ENCODE measurements at regions not wholly inside any gene's neighbourhood (a gene's known extent, or its start where the extent isn't known, plus 50 kb on each side); places are given as distances from the start of the nearest gene placed in this dataset.

DNA sequence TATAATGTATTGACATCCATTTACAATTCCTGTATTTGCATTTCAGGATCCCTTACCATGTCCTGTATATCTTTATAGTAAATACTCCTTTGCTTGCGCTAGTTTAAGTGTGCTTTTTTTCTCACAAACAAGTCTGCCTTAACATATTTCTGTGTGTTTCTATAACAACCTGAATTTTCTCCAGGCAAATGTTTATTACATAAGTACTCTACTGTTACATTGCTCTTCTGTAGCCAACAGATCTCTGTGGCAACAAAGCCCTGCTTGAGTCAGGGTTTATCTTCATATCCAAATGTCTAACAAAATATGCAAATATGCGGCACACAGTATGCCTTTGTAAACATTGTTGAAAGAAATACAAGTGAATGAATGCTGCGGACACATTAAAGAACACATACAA lies 625.5 kb downstream of the TLL1 start:
- no peak for DNase-seq

DNA sequence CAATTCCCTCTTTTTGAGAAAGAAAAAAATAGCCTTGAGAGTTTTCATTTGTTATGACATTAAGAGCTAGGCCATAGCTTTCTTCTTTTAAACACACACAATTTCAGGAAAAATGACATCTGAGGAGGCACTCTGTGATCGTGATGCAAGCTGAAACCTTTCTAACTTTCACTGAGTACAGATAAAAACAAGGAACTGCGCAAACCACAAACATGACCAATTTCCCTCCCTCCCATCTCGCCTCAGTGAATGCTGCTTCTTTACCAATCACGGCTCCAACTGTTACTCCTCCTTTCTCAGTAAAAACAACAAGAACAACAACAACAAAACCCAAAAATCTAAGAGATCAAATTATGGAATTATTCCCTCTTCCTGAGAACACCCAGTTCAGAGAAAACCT lies 626.8 kb downstream of the TLL1 start:
- no peak for DNase-seq

DNA sequence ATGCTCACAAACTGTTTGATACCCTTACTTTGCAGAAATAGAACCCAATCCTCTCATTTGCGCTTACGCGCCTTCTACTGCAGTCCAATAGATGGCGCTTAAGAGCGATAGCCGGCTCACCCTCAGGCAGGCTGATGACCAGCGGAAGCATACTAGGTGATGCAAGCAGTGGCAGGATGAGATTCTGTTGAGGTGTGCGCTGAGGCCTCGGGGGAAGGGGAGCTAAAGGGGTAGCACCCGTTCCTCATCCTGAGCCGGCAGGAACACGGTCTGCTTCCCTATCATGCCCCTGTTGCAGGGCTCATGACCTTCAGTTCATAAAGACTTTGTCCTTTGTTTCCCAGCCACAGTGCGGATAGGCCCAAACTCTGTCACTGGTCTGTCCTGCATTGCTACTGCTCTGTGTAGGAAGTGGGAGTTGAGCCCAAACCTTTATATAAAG lies 628.9 kb downstream of the TLL1 start:
- DNase-seq, result no peak

DNA sequence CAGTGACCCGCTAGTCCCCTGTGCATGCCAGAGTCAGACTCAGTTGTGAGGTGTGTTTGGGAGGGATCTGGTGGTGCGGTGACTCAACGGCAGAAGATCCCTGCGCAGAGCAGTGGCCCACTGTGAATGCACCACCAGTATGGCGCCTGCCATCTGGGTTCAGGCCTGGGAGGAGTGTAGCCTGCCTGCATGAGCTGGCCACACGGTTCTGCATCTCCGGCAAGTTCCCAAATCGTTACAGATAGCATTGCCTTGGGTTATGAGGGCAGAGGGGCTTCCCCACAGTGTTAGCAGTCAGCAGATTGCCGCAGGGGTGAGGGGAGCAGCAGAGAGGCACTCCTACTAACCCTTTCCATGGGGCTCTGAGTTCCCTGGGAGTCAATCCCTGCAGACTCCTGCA lies 629.6 kb downstream of the TLL1 start:
- DNase-seq, result no peak

DNA sequence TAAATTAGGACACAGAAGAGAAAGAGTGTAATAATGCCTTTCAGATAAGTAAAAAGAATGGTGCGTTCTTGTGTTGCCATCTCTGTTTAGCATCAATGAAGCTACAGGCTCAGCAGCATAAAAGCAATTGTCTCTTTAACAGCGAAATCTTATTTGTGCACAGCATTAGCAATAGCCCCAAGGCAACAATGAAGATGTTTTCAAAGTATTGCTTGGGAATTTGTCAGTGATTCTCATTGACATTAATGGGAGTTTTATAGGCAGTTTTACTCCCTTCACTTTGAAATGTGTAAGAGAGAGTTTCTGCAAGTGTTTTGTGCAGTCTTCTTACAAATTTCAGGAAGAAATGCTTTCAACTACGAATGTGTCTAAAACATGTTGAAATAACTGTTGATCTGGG lies 633.0 kb downstream of the TLL1 start:
- no peak for DNase-seq

DNA sequence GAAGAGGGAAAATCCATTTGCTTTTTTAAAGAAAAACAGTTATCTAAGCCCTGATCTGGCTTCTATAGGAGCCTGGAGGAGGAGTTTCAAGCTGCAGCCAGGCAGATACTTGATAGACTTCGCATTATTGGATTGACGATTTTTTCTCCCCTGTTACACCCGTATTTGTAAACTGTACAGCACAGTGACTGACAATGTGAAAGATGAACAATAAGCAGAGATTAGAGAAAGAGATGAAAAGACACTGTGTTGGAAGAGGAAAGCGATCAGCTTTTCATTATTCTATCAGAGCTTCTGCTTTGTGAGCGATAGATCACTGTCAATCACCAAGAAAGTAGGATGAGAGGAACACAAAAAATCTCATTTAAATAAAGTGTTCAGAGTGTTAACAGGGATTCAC lies 639.2 kb downstream of the TLL1 start:
- DNase-seq, result no peak

DNA sequence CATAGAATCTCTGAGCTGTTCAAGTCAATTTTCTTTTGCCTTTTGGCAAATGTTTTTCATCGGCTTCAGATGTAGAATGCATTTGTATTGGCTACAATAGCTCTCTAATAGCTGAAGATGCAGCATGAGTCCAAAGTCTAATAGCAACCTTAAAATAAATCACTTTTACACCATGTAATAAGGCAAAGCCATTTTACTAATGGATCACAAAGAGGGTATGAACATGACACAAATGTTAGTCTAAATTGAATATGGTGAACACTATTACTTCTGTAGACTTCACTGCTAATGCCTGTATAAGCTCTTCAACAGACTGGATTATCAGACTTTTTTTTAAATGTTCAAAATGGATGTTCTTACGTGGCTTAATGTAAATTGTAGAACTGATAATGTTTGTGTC lies 645.3 kb downstream of the TLL1 start:
- DNase-seq, result no peak

DNA sequence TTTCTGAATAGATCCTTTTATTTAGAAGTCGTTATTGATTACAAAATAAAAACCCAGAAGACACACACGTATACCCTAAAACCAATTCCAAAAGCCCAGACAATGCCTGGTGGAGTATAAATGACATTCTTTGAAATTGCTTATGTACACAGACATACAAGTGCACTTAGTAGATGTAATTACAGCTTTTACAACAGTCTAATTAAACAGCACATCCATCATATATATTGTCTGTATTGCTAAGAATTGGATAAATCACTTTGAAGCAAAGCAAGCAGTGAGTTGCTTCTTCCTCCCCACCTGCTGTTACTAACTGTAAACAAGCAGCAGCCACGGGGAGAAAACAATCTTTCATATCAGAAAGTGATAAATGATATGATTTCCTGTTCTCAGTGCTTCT lies 645.7 kb downstream of the TLL1 start:
- no peak for DNase-seq

DNA sequence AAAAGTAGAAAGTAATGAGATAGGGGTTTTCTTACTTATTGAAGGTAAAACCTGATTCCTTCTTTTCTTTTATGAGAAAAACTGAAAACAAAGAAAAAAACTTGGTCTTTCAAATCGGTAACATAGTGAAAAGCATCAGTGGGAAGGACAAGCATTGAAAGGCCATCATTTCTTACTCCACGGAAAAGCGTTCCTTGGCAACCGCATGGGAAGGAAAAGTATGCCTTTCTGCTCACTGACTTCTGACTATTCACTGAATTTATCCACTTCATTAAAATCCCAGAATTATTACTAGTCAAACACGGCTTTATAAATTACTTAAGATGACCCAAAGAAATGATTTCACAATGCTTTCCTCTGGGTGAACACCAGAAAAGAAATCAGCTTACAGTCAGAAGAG lies 646.7 kb downstream of the TLL1 start:
- no peak for DNase-seq

DNA sequence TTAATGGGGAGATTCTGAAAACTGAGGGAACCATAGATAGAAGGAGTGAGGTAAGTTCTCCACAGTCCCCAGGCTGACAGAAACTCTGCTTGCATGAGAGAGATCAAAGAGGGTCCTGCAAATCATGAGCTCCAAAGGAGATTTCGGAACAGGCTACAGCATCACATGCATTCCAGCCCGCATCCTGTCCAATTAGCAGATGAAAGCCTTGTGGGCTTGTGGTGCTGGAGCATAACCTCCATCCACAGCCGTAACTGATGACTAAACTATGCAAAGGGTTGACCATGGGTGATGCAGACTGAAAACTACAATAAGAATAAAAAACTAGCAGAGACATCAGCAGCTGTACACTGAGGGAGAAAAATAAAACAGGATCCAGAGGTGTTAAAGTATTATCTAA lies 654.5 kb downstream of the TLL1 start:
- no peak for DNase-seq

DNA sequence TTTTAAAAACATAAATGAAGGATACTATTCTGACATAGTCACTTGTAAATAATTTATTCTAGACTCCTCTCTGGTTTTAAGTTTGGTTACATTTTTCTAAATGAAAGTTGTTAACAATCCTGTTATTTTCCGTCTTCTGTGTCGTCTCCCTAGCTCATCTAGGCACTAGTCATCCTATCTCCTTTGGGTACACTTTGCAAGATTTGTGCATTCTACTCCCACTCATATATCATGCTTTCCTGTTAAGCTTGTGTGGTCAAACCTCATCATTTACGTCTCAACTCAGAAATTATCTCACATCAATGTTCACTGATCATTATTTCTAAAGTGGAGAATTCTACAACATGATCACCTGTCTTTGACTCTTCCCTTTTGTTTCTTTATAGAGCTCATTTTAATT lies 658.7 kb downstream of the TLL1 start:
- no peak for DNase-seq

DNA sequence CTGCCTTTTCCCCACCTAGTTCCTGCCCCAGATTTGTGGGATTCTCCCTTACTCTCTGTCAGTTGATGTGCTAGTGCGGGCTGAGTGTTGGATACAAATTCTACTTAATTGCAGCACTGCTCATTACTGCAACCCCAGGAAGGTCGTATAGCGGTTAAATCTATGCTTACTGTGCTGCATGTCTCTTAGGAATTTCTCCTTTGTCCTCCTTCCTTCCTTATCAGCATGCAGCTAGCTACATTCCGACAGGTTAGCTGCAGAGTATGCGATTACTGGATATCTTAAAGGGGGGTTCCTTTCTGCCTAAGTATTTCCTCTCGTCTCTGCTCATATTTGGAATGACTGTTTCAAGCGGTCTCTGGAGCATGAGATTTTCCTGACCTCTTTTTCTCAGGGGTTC lies 662.8 kb downstream of the TLL1 start:
- DNase-seq, result no peak

DNA sequence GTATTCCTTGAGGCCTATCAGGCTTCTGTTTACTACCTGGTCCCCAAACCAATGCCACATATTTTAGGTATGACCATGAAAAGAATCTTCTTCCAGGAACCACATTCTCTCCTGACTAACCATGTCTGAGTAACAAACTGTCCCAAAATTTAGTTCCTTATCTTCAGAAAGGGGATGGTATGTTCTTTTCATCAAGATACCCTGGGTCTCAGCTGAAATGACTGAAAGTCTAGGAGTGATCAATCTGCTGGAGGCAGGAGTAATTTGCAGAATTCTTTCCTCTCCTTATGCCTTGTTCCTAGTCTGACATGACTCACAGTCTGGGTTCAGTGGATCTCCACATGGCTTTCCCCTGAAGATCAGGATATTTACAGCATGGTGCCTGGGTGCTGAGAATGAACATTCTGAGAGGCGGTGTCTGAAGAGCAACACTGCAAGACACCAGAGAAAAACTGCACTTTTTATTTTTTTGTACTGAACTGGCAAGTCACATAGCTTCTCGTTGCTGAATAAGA lies 665.5 kb downstream of the TLL1 start:
- no peak for DNase-seq

DNA sequence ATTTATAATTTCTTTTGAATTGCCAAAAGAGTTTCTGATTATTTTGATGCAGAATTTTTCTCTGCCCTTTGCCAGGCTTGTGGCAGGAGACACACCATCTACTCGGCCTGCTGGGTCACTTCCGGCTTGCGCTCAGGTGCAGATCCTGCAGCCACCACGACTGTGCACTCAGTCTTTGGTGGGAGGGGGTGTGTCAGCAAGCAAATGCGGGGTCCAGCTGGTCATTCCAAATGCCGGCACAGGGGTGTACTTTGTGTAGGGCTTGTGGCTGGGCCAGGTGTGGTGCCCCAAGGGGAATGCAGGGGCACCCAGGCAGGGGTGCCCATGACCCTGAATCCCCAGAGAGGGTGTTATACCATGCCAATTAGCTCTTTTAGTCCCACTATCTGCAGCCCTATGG lies 673.0 kb downstream of the TLL1 start:
- DNase-seq, result no peak

DNA sequence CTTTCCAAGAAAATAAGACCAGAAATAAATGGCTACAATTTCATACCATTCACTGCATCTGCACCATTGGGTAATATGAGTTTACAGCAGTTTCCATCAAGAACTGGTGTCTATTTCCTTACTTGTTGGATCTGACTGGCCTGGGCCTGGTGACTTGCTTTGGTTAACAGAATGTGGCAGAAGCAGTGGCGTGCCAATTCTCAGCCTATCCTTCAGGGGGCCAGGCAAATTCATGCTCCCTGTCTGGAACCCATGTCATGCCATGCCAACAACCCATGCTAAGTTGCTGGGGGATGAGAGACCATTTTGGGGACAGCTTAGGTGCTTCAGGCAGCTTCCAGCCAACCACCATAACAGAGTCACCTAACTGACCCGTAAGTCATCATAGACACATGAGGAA lies 656.7 kb downstream of the SPOCK3 start:
- DNase-seq, result no peak

DNA sequence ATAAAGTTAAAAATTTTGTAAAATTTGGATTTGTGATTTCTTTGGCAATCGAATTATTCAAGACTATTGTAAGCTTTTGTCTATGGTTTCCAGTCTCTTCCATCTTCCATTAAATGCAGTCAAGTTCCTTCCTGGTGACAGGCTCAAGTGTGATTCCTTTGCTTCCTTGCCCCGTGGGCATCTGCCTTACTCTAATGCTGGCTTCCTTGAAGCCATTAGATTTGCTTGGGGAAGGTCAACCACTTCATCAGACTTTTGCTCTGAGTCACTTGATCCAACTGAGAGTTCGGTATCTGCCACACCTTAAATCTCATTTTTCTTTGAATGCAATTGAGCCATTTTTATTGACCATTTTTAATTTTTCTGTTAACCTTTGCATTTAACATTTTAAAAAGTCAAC lies 648.8 kb downstream of the SPOCK3 start:
- DNase-seq, result no peak

DNA sequence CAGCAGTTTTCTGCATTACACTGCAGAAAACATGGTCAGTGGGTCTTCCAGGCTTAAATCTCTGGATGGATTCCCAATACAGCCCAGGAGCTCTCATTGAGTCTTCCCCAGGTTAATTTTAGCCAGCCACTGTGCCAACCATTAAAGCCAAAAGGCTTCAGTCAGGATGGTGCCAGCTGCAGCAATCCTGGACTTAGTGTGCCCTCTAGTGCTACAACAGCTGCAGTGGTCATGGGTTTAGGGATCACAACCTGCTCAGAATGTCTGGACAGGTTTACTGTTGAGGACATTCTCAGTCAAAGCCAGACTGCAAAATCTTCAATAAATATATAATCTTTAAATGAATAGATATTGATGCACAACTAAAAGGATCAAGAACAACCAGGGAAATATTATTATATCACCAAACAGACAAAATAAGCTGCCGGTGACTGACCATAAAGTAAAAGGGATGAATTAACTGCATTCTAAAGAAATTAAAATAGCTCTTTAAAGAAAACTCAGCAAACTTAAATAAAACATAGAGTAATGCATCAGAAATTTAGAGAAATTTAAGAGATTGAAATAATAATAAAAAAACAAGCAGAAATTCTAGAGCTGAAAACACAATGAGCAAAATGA lies 639.9 kb downstream of the SPOCK3 start:
- peak; percentile 8 for DNase-seq

DNA sequence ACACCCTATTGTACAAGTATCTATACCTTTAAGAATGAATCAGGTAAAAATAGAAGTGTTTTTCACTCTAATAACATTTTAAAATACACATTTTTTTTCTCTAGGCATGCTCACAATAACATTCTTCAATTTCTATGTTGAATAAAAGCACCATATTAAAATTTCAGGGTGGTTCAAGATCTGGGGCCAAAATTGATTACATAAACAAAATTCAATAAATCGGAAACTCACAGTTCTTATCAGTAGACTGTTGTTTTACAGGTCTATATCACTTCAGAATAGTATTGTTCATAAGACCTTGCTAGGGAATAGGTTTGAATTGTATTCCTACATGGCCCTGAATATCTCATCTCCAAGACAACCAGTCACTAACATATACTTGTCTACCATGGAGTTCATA lies 634.0 kb downstream of the SPOCK3 start:
- DNase-seq, result no peak

DNA sequence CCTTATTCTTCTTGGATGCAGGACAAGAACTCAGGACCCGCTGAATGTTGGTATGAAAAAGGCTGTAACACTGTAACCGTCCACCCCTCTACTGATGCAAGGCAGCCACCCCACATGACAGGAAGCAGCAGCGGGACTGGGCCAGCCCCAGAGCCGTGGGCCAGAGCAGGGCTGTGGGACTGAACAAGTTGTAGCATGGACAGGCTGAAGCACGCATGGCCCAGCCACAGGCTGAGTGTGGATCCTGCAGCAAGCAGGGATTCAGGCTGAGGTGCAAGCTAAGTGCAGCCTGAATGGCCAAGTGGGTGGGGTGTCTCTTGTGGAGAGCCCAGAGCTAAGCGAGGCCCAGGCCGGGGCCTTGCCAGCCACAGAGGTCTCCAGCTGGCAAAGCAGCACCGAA lies 632.2 kb downstream of the SPOCK3 start:
- DNase-seq, result no peak

DNA sequence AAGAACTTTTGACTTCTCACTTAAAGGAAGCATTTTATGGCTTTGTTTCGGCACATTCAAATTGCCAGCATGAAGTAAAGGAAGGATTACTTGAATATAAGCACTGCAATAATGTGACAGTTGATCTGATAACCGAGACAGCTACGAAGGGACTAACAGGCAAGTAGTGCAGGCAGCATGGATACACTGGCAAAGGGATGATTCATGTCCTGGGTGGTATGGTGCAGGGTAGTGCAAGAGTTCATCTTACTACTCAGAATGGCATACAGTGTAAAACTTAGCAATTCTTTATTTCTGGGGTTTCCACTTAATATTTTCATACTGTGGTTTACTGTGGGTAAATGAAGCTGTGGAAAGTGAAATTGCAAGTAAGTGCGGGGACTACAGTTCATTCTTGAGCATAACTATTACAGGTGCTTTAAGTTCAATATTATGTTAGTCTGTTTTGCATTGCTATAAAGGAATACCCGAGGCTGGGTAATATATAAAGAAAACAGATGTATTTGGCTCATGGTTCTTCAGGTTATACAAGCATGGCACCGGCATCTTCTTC lies 611.8 kb downstream of the SPOCK3 start:
- DNase-seq, result no peak

DNA sequence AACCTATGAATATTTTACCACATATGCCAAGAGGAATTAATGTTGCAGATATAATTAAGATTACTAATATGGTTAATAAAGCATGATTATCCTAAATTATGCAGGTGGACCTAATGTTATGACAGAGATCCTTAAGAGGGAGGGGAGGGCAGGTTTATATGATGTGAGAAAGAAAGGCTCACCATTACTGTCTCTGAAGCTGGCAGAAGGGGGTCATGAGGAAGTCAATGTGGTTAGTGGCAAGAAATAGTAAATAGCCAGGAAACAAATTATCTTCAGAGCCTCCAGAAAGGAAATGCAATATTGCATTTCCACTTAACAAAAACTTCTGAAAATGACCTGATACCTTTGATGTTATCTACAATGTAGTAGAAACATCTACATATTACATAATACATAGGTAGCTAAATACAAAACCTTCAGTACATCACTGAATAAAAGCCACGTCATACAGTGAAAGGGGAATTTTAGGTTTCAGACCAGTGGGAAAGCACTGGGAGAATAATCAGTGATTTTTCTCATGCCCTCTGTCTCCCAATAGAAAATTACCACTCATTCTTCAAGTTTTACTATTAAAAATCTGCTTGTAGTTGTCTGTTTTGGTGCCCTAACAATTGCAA lies 609.2 kb downstream of the SPOCK3 start:
- no peak for DNase-seq

DNA sequence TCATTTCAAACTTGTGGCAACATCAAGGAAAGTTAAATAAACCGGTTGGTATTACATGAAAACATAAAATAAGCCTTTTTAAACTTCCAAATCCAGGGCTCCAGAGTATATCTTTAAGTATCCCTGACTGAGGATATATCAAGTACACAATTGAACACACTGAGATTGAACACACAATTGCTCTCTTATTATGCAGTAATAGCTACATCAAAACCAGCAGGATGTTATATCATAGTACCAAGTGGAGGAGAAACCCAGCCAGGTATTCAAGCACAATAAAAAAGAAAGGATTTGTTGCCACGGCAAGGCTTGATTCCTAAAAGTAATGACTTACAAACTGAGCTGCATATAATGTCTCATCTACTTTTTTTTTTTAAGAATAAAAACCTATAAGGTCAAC lies 605.8 kb downstream of the SPOCK3 start:
- no peak for DNase-seq

DNA sequence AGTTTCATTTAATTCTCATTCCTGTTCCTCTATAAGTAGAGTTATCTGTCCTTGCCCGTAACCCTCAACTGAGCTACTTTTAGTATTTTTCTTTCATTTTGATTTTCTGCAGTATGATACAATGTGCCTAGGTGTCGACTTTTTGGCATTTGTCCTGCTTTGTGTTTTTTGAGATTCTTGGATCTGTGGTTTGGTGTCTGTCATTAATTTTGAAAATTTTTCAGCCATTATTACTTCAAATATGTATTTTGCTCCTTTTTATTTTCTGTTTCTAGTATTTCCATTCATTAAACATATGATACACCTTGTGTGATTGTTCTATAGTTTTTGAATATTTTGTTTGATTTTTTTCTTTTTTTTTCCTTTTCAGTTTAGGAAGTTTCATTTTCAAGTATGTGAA lies 598.9 kb downstream of the SPOCK3 start:
- DNase-seq, result no peak

DNA sequence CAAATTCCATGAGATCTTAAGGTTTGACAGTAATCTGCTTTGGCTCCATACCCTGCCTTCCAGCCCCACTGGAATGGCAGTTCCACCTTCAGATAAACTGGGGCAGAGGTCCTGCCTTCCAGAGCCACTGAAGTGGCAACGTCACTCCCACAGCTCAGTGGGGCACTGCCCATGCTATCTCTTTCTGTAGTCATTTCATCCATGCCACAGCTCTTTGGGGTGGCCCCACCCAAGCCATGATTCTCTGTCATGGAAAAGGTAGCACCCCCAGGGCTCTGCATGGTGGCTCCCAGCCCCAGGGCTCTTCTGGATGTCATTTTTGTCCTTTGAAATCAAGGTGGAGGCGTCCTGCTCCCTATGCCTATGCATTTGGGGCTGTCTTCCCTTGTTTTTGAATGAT lies 596.5 kb downstream of the SPOCK3 start:
- no peak for DNase-seq

DNA sequence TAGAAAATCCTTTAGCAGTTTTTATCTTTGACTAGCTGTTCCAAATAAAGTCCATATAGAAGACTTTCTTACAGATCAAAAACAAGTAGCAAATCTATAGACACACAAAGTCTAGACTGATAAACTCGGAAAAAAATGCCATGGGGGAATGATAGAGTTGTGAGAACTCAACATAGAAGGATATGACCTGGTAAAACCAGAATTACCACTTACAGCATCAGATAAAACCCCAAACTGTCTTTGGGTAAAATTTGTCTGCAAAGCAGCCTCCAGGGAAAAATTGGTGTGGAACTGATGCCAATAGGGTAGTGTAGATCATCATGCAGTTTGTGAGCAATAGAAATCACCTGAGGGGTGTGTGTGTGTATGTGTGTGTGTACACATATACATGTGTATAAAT lies 579.1 kb downstream of the SPOCK3 start:
- DNase-seq, result no peak
